H54 (cell line): ENCODE measurements at regions not wholly inside any gene's neighbourhood (a gene's known extent, or its start where the extent isn't known, plus 50 kb on each side); places are given as distances from the start of the nearest gene placed in this dataset.

Experiments used
- DNase-seq: peaks from one replicate; pipeline ENCODE4 v3.0.0; 2011; ENCODE audit warnings: low spot score, mixed read lengths; ENCODE audit not compliant: insufficient read length
- FAIRE-seq: peaks from 3 replicates; lab custom pipeline; 2011; peaks lifted over from hg19 to GRCh38; lab: Jason Lieb, UNC
- POLR2A ChIP-seq: IDR thresholded peaks from 2 replicates; pipeline ENCODE4 v1.6.1; 2011; ENCODE audit warnings: low read depth, mild to moderate bottlenecking, low read length

- no peak for DNase-seq
- FAIRE-seq, result no peak
- no peak for TF ChIP-seq POLR2A
Measured at GRCh38 chr2:217448860-217449259, 553.9 kb downstream of the TNS1 start.

GRCh38 chr2:217445723-217446122 lies 557.1 kb downstream of the TNS1 start:
- FAIRE-seq (no peak), DNase-seq (no peak)
- no peak for TF ChIP-seq POLR2A

GRCh38 chr2:217444932-217445331 lies 557.9 kb downstream of the TNS1 start:
- FAIRE-seq (no peak), DNase-seq (no peak)
- TF ChIP-seq POLR2A, result no peak

- DNase-seq (no peak), FAIRE-seq (no peak)
- TF ChIP-seq POLR2A, result no peak
Measured at GRCh38 chr2:217444509-217444908, 558.3 kb downstream of the TNS1 start.

- TF ChIP-seq POLR2A, result no peak
- FAIRE-seq, result no peak
- DNase-seq, result no peak
Measured at GRCh38 chr2:217443601-217444000, 559.2 kb downstream of the TNS1 start.

- FAIRE-seq, result no peak
- no peak for DNase-seq
- no peak for TF ChIP-seq POLR2A
Measured at GRCh38 chr2:217440000-217440399, 562.8 kb downstream of the TNS1 start.

GRCh38 chr2:217438821-217439220 lies 564.0 kb downstream of the TNS1 start:
- no peak for TF ChIP-seq POLR2A
- FAIRE-seq (no peak), DNase-seq (no peak)

GRCh38 chr2:217438136-217438535 lies 564.7 kb downstream of the TNS1 start:
- TF ChIP-seq POLR2A, result no peak
- no peak for DNase-seq
- FAIRE-seq, result no peak

- no peak for FAIRE-seq
- no peak for DNase-seq
Measured at GRCh38 chr2:217437290-217437870, 565.4 kb downstream of the TNS1 start.

GRCh38 chr2:217436386-217436785 lies 566.4 kb downstream of the TNS1 start:
- no peak for TF ChIP-seq POLR2A
- DNase-seq (no peak), FAIRE-seq (no peak)

More at GRCh38 chr2:217437290-217437870, 565.4 kb downstream of the TNS1 start:
- no peak for TF ChIP-seq POLR2A

- FAIRE-seq (peak; percentile 84), DNase-seq (peak; percentile 65)
- TF ChIP-seq POLR2A, result no peak
Measured at GRCh38 chr2:217434180-217434975, 568.4 kb downstream of the TNS1 start.

- DNase-seq (no peak), FAIRE-seq (no peak)
- TF ChIP-seq POLR2A, result no peak
Measured at GRCh38 chr2:217433522-217433921, 569.3 kb downstream of the TNS1 start.

- DNase-seq (no peak), FAIRE-seq (no peak)
- no peak for TF ChIP-seq POLR2A
Measured at GRCh38 chr2:217431577-217432269, 571.1 kb downstream of the TNS1 start.

- TF ChIP-seq POLR2A, result no peak
- FAIRE-seq (no peak), DNase-seq (no peak)
Measured at GRCh38 chr2:217430916-217431576, 571.2 kb upstream of the TNP1 start.
